ENCODE measurements at regions not wholly inside any gene's neighbourhood (a gene's known extent, or its start where the extent isn't known, plus 50 kb on each side); places are given as distances from the start of the nearest gene placed in this dataset.
"Not testable (repeated sequence)": the region's sequence is repeated elsewhere in the genome, so short reads cannot be mapped to it uniquely, and the experiment has no call there.

GRCh38 chr13:79913141-79913827, 427.6 kb downstream of the SPRY2 start:
- no peak for DNase-seq (ENCODE audit: low read depth)

GRCh38 chr13:79912403-79912802, 428.5 kb downstream of the SPRY2 start:
- no peak for DNase-seq (ENCODE audit: low read depth)

DNA sequence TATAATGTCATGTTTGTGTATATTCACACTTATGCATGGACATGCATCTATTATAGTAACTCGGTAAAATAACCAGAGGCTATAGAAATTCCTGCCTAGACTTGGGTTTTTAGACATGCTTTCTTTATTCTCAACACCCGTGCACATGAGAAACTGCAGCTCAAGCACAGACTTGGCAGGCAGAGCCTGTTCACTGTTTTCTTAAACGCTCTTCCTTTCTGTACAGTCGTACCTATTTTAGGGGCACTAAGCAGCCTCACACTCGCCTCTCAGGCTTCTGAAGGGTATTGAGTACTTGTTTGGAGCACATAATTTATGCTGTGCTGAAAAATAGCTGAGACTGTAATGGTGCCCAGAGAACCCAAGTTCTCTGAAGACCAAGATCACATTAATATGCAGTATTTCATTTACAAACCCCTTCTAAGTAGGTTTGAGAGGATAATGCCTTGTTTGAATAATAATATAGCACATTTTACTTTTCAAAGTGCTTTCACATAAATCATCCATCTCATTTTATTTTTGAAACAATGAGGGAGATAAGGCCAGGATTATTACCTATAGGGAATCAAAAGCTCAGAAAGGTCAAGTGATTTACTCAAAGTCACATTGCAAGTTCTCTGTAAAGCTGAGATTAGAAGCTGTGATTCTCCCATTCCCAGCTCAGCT, 429.9 kb downstream of the SPRY2 start:
- no peak for DNase-seq (ENCODE audit: low read depth)

DNA sequence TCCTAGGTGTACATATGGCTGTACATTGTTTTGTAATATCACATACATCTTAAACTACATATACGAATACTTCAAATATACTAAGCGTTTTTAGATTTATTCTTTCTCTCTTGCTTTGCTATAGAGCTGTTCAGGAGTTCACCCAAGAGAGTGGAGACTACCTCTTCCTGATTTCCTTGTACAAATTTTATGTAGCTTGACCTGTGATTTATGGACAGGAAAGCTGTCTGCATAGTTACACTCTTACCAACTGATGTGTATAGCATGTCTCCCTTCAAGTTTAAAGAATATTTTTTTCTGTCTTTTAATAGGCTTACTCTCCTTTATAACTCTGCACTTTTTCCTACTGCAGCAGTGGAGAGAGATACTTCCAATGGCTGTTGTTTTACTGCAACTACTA, 428.7 kb downstream of the NDFIP2 start:
- no peak for DNase-seq (ENCODE audit: low read depth)

- no peak for DNase-seq (ENCODE audit: low read depth)
Observed at GRCh38 chr13:79908381-79908780, 427.4 kb downstream of the NDFIP2 start.

DNA sequence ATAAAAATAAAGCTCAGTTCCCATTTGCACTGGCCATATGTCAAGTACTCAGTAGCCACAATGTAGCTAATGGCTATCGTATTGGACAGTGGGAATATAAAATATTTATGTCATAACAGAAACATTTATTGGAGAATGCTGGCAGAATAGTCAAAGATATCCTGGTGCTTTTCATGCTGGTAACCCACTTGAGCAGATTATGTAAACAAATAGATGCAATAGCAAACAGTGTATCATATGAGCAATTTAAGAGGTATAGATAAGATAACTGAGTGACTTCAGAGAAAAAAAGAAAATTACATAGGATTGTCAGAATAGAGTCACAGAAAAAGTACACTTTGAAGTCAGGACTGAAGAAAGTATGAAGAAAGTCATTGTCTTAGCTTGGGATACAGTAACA, 426.6 kb downstream of the NDFIP2 start:
- no peak for DNase-seq (ENCODE audit: low read depth)

DNA sequence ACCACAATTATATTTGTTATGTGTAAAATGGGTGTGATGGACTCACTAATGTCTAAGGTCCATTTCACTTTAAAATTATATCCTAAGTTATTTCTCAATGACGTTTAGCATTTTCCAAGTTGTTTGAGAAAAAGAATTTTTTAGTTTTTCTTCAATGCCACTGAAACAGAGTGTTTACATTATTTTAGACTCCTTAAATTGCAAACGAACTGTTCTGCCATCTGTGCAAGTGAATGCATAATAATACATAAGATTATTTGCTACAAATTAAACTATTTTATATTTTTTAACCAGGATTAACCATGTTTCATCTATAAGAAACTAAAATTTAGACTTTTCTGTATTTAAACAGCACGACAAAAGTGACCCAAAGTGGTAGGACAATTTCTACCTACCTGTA, 425.4 kb downstream of the NDFIP2 start:
- no peak for DNase-seq (ENCODE audit: low read depth)

DNA sequence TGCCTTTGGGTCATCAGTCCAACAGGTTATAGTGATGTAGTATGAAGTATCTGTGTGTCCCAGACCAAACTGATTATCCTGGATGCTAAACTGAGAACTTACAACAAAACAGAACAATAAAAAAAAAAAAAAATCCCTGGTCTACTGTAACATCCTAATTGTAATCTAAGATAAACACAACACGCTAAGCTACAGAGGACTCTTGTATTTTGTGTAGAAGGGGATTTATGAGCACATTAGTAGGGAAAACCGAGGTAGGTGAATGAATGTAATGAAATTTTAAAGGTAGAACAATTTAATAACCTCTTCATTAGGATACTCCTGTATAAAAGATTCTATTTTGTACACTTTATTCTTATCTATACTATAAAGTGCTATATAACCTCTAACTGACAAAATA, 424.1 kb downstream of the NDFIP2 start:
- DNase-seq (ENCODE audit: low read depth), result no peak

DNA sequence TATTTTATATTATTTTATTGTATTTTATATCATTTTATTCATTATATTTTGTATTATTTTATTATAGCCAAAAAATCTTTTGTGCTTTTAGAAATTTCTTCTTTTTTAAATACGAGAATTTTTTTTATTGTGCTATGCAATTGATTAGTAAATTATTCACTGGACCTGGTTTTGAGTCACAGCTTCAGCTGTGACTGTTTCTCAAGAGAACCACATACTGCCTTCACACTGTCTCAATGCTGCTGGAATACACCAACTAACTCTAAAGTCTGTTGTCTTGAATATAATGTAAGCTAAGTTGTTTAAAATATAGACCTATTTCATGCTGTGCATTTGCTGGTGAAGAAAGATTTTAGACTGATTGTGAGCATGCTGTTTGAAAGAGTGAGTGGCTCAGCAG, 423.6 kb downstream of the NDFIP2 start:
- no peak for DNase-seq (ENCODE audit: low read depth)

DNA sequence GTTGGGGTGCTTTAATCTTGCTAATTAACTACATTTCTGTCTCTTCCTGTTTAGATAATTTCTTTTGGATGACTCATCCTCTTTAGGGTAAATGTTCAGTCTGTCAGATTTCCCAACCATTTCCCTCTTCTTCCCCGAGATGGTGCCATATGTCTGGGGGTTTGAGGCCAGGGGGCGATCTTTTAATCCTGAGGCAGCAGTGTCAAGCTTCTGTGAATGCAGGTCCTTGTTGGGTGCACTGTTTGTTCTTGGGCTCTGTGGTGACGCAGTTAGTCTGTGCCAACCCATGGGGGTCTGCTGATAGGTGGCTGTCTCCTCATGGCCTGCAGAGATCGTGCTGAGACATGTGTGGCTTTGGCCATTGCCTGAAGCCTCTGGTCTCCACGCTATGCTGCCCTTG, 420.4 kb downstream of the NDFIP2 start:
- no peak for DNase-seq (ENCODE audit: low read depth)

DNA sequence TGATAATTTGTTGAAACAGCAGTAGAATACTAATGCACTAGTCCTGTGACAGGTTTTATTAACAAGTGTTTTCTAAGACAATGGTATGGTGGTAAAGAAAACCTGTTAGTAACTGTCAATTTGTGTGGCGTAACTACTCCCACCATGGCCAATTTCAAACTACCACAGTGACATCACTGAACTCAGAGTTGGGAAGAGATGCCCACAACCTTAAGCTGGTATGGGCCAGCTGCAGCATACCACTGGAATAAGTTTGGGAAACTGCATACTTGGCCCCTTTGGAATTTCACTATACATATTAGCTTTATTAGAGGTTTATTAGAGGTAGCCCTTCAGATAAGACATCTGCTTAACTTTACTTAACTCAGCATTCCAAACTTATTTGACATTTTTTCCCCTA, 419.4 kb downstream of the NDFIP2 start:
- no peak for DNase-seq (ENCODE audit: low read depth)

GRCh38 chr13:79898996-79899395, 418.0 kb downstream of the NDFIP2 start:
- DNase-seq (ENCODE audit: low read depth), result no peak

DNA sequence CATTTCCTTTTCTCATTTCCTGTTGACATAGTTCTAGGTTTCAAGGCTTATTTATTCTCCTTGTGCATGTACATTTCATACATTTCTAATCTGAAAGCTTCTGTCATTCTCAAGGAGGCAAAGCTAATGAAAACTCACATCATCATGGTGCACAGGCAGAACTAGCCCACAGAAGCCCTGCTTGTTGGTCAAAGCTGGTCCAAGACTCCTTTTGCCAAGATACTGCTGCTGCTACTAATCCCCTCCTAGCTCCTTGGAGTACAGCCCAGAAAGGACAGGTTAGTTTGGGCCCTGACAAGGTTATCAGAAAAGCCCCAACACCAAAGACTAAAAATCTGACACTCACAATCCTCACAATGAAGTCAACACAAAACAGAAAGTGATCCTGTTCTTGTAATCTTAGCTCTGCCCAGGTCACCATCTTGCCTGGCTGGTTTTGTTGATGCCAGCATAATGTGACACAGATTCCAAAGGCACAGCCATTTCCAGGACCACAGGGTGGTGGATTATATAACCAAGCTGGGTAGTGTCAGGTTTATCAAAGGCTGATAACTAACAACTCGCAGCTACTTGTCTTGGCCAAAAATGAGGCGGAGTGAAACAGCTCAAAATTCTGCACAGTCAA, 417.4 kb downstream of the NDFIP2 start:
- no peak for DNase-seq (ENCODE audit: low read depth)

DNA sequence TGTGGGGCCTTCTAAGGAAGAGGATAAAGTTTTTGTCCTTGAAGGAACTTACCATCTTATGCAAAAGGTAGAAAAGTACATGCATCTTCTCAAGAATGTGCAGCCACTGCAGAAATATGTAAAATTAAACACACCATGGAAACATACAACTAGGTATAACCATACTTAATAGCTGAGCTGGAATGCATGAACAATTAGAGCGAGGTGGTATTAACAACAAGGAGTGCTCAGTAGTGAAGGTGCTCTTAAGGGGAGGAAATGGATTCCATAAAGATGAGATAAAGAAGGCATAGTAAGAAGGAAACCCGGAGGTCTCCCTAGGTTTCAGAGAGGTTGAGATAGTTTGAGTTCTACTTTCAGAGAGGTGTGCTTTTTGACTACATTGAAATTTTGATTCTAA, 415.9 kb downstream of the NDFIP2 start:
- DNase-seq (ENCODE audit: low read depth), result no peak

- DNase-seq (ENCODE audit: low read depth), result no peak
Observed at GRCh38 chr13:79895416-79895815, 414.5 kb downstream of the NDFIP2 start.

DNA sequence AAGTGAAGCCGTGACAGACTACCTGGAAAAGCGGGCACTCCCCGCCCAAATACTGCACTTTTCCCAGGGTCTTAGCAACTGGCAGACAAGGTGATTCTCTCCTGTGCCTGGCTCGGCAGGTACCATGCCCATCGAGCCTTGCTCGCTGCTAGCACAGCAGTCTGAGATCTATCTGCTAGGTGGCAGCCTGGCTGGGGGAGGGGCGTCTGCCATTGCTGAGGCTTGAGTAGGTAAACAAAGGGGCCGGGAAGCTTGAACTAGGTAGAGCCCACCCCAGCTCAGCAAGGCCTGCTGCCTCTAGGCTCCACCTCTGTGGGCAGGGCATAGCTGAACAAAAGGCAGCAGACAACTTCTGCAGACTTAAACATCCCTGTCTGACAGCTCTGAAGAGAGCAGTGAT, 406.3 kb downstream of the NDFIP2 start:
- DNase-seq (ENCODE audit: low read depth), result not testable (repeated sequence)

DNA sequence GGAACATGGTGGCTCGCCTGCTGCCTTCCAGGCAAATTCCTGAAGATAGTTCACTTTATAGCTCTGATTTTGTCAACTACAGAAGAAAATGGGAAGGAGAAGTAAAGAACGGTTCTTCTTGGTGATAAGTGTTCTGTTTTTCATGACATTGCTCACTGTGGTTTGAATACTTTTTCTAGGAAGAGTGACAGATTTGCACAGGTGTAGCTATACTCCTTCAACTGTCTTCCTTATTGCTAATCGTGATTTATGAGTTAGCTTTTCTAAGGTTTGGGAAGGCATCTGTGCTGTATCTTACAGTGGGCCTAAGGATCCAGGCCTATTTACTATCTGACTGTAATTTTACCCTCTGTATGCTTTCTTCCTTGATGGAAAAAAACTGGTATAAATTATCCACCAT, 405.6 kb downstream of the NDFIP2 start:
- no peak for DNase-seq (ENCODE audit: low read depth)

GRCh38 chr13:79884890-79885289, 403.9 kb downstream of the NDFIP2 start:
- DNase-seq (ENCODE audit: low read depth), result no peak

DNA sequence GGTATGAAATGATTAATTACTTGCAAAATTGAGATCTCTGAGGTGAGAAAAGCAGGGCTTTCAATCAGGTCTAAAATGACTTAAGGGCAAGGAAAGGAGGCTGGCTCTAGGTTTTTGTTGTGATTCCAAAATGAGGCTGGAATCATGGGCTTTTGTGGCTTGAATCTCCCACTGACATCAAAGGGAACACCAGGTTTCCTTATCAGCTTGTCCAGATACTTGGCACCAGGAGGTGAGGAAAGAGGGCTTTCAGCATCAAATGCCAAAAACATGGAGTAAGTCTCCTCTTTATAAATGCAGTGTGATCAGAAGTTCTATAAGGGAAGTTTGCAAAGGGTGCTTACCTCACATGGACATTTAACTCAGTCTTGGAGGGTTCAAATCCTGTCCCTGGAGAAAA, 402.3 kb downstream of the NDFIP2 start:
- DNase-seq (ENCODE audit: low read depth), result no peak

DNA sequence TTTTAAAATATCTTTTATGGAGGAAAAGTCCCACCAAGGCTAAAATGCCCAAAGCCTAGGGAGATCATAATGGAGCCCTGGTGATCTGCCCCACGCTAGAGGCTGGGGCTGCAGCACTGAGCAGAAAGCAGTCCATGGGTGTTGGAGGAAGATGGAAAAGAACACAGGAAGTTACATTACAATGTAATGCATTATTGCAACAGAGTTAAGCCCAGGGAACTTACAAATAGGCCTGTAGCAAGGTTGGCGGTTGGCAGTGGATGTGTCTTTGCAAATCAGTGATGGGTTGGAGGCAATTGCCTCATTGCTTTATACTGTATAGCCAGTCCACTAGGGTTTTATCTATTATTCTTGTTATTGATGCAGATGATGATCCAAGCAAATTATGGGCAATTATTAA, 399.9 kb downstream of the NDFIP2 start:
- DNase-seq (ENCODE audit: low read depth), result no peak

- DNase-seq (ENCODE audit: low read depth), result no peak
Observed at GRCh38 chr13:79874396-79875360, 393.7 kb downstream of the NDFIP2 start.

DNA sequence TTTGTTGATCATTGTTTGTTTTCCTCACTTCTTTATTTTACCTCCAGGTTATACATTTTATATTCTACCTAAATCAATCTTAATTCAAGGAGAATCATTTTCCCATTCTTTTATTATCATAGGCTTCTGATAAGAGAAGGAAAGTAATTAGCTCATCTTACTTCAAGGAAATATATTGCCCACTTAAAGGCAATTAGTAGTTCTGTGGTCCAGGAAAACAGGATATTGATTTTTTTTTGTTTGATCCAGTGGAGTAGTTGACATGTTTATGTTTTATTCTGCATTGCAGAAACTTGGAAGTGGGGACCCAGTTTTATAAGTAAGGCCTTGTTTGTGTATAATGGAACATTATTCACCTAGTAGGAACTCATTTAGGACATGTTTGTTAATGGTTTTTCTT, 390.6 kb downstream of the NDFIP2 start:
- no peak for DNase-seq (ENCODE audit: low read depth)

All from GM04503 (cell line).